Bronchial epithelial cell (primary cell): ENCODE measurements at regions not wholly inside any gene's neighbourhood (a gene's known extent, or its start where the extent isn't known, plus 50 kb on each side); places are given as distances from the start of the nearest gene placed in this dataset.
A peak's percentile ranks its signal among the peaks of the same experiment; 100 is the strongest.

Experiments
- DNase-seq: peaks from one replicate; pipeline ENCODE4 v3.0.0-alpha.2; 2010; ENCODE audit warnings: low read depth
- FAIRE-seq: peaks from 2 replicates; lab custom pipeline; 2011; peaks lifted over from hg19 to GRCh38; lab: Jason Lieb, UNC
- H3K27me3 ChIP-seq: 2 replicates; pipeline ENCODE4 v1.5.1; 2011; ENCODE audit warnings: low read length; ENCODE audit not compliant: control insufficient read depth, insufficient read depth
- H3K36me3 ChIP-seq: 2 replicates; pipeline ENCODE4 v1.5.1; 2011; ENCODE audit warnings: low read length; ENCODE audit not compliant: control insufficient read depth, insufficient read depth
- H3K4me3 ChIP-seq: 2 replicates; pipeline ENCODE4 v1.5.1; 2011; ENCODE audit warnings: mild to moderate bottlenecking, low read depth, low read length, control low read depth
- TF ChIP-seq, protein P1 (sequence below): IDR thresholded peaks from 2 replicates; pipeline ENCODE4 v1.5.1; 2011; ENCODE audit warnings: mild to moderate bottlenecking, moderate library complexity, low read length, control low read depth, inconsistent platforms; ENCODE audit not compliant: insufficient read depth, severe bottlenecking

DNA sequence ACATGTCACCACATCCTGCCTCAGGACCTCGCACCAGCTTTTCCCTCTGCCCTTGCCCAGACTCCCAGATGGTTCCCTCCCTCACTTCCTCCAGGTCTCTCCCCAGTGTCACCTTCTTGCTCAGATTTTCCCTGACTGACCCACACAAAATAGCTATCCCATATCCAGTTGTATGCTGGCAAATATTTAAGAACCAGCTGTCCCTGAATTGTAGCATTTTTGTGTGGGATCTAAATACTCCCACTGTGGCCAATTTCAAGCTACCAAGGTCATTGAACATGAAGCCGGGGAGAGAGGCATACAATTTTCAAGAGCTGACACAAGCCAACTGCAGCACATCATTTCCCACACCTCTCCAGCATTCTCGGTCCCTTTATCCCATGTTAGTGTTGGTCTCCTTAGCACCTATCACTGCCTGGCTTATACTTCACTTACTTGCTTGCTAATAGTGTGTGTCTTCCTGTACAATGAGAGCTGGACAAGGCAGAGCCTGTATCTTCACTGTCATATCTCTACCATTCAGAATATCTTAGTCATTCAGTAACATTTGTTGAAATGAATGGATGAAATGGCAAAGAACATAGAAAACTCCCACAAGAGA, 101.3 kb upstream of the CTNNB1 start:
- no peaks in the 10 kb centered on the region for H3K27me3 ChIP-seq
- no peak overlapping the region for H3K4me3 ChIP-seq
- DNase-seq (no peak), FAIRE-seq (peak; percentile 13)
- TF ChIP-seq, protein P1, sequence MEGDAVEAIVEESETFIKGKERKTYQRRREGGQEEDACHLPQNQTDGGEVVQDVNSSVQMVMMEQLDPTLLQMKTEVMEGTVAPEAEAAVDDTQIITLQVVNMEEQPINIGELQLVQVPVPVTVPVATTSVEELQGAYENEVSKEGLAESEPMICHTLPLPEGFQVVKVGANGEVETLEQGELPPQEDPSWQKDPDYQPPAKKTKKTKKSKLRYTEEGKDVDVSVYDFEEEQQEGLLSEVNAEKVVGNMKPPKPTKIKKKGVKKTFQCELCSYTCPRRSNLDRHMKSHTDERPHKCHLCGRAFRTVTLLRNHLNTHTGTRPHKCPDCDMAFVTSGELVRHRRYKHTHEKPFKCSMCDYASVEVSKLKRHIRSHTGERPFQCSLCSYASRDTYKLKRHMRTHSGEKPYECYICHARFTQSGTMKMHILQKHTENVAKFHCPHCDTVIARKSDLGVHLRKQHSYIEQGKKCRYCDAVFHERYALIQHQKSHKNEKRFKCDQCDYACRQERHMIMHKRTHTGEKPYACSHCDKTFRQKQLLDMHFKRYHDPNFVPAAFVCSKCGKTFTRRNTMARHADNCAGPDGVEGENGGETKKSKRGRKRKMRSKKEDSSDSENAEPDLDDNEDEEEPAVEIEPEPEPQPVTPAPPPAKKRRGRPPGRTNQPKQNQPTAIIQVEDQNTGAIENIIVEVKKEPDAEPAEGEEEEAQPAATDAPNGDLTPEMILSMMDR = no peak
- no peaks in the 10 kb centered on the region for H3K36me3 ChIP-seq

DNA sequence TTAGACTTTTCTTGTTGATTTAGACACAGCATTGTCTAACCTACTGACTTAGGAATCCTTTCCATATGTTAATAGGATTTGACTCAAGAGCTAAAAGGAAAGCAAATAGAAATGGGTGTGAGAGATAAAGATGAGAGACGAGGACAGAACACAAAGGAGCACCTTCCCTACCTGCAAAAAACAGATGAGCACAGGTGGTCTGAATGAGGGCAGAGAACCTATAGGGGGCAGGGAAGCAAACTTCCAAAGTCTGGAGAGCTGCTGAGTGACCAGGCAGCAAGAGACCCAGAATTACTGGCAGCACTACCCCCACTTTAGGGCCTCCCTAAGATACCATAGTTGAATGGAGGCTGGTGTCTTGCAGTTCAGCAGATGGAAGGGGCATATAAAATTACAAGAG, 98.1 kb upstream of the CTNNB1 start:
- no peaks in the 10 kb centered on the region for H3K36me3 ChIP-seq
- no peak overlapping the region for H3K4me3 ChIP-seq
- FAIRE-seq = peak; percentile 66
- DNase-seq = no peak
- no peaks in the 10 kb centered on the region for H3K27me3 ChIP-seq
- TF ChIP-seq, protein P1 = no peak

DNA sequence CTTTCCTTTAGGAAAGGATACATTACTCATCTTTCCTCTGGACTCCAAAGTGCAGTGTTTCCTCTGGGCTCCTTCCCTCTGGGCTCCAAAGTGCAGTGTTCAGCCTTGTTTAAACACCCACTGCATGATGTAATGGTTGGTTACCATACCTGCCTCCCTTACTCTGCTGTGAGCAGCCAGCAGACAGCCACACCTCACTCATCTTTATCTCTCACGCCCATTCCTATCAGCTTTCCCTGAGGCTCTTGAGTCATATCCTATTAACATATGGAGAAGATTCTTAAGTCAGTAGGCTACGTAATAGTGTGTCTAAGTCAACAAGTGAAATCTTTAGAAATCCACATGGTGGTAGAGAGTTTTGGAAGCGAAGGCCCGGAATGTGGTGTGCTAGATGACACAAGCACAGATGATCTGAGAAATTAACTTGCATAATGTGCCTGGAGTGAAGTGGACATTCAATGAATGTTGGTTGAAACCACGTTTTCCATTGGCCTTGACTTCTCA, 97.2 kb upstream of the CTNNB1 start:
- Histone ChIP-seq H3K4me3 (no peak overlapping the region), H3K36me3 (no peaks in the 10 kb centered on the region), H3K27me3 (no peaks in the 10 kb centered on the region)
- TF ChIP-seq, protein P1 = no peak
- DNase-seq (peak; percentile 100), FAIRE-seq (peak; percentile 98)

DNA sequence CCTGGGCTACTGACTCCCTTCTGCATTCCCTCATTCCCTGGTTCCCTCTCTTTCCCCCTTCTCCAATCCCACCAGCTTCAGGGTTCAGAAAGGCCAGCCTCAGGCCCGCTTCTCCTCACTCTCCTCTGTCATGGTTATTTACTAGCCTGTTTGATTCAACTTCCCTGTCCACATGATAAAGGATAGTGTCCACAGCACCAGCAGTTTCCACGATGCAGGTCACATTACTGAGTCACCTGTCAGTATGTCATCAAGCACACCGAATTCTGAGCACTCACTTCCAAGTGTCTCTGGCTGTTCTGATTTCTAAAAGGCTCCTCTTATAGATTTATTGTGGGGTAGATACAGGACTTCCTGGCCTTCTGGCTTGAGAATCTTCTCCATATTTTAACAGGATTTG, 96.6 kb upstream of the CTNNB1 start:
- no peaks in the 10 kb centered on the region for H3K36me3 ChIP-seq
- DNase-seq (no peak), FAIRE-seq (no peak)
- no peaks in the 10 kb centered on the region for H3K27me3 ChIP-seq
- no peak overlapping the region for H3K4me3 ChIP-seq
- TF ChIP-seq, protein P1 = no peak

DNA sequence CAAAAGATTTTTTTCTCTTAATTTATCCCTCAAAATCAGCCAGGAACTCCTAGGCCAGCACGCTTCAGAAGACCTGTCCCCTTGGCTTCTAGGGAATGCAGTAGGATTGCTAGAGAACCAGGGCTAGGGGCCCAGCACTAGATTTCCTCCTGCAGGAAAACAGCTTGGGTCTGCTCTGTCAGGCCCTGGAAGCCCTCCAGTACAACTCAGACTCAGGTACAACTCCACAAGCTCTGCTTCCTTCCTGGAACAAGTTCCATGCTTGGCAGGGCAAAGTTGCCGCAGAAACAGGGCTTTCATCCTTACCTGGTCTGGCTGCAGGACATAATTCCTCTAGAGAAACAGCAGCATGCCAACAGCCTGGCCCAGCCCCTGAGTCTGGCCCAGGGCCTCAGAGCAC, 96.1 kb upstream of the CTNNB1 start:
- DNase-seq (no peak), FAIRE-seq (no peak)
- Histone ChIP-seq H3K27me3 (no peaks in the 10 kb centered on the region), H3K36me3 (no peaks in the 10 kb centered on the region), H3K4me3 (no peak overlapping the region)
- TF ChIP-seq, protein P1 = no peak

DNA sequence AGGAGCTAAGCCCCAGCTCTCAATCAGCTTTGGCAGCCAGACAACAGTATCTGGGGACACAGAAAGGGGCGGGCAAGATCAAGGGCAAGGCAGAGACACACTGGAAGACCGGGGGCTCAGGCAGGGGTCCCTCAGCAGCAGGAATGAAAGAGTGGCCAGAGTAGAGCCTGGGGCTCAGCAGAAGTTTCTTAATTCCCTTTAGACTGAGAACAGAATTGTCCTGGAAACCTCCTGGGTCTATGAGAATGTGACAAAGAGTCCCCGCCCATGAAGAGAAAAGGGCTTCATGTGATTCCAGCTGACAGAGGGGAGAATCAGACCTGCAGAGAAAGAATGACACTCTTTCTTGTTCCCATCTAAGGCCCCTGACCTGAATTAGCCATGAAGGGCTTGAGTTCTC, 95.2 kb upstream of the CTNNB1 start:
- no peak for FAIRE-seq

More for the DNA sequence above, 95.2 kb upstream of the CTNNB1 start:
- TF ChIP-seq, protein P1 = no peak
- no peaks in the 10 kb centered on the region for H3K27me3 ChIP-seq
- no peak overlapping the region for H3K4me3 ChIP-seq
- H3K36me3 ChIP-seq = no peaks in the 10 kb centered on the region
- no peak for DNase-seq
